HepG2 (cell line): ENCODE measurements at regions not wholly inside any gene's neighbourhood (a gene's known extent, or its start where the extent isn't known, plus 50 kb on each side); places are given as distances from the start of the nearest gene placed in this dataset.
"Not testable (repeated sequence)": the region's sequence is repeated elsewhere in the genome, so short reads cannot be mapped to it uniquely, and the experiment has no call there.

Experiments used
- ATAC-seq: fragments of 200-7000 bp; cut with Tn5 transposase; 3 replicates; pipeline ENCODE4 v1.9.1; 2020; ENCODE audit warnings: mild to moderate bottlenecking, moderate library complexity
- BruUV-seq: library from RNA; stranded (reverse); fragments of 400-500 nt; replicated peaks from 2 replicates; lab custom pipeline; 2021; lab: Mats Ljungman, UMichigan
- CTCF ChIA-PET: fragments of 300-600 bp; formaldehyde crosslinking; extraction: SDS; loops from one replicate; lab custom pipeline; 2021; ENCODE audit warnings: low total read pairs, inconsistent platforms, low intra/inter-chr PET ratio; lab: Yijun Ruan, JAX
- POLR2A ChIA-PET: fragments of 350-600 bp; sonication (Branson Sonifier 250); formaldehyde crosslinking; loops from one replicate; lab custom pipeline; 2020; ENCODE audit warnings: antibody characterized with exemption, inconsistent platforms; lab: Yijun Ruan, JAX
- DNase-seq: peaks from one replicate; pipeline ENCODE4 v3.0.0-alpha.2; 2015; ENCODE audit warnings: low spot score
- FAIRE-seq: peaks from 3 replicates; lab custom pipeline; 2011; peaks lifted over from hg19 to GRCh38; lab: Jason Lieb, UNC
- H2AFZ ChIP-seq: one replicate; pipeline ENCODE4 v1.6.1; 2011; ENCODE audit warnings: low read length, inconsistent platforms
- H3K27ac ChIP-seq: fragments of 300-600 bp; 3 replicates; pipeline ENCODE4 v1.8.0; 2011; ENCODE audit warnings: mixed run types, mild to moderate bottlenecking, mixed read lengths, low read length, inconsistent platforms; ENCODE audit not compliant: insufficient read depth; ENCODE audit errors: extremely low read length
- H3K27me3 ChIP-seq, 2 experiments: fragments of 200-600 bp in 1 of 2; 2 replicates in 1 of 2; 3 replicates in 1 of 2; pipeline versions ENCODE4 v1.6.0 to v1.8.0; 2011; ENCODE audit warnings: low read length in 2 of 2, mild to moderate bottlenecking in 2 of 2, moderate library complexity in 2 of 2, inconsistent platforms in 1 of 2; ENCODE audit not compliant: insufficient read depth in 2 of 2, control insufficient read depth in 1 of 2
- H3K36me3 ChIP-seq, 2 experiments: fragments of 200-600 bp in 1 of 2; replicated peaks in 1 of 2; 2 replicates in 1 of 2; 3 replicates in 1 of 2; pipeline versions ENCODE4 v1.5.1 to v1.8.0; 2011; ENCODE audit warnings: low read length in 2 of 2, inconsistent platforms in 1 of 2; ENCODE audit not compliant: insufficient read depth in 2 of 2, control insufficient read depth in 1 of 2
- H3K4me1 ChIP-seq: 2 replicates; pipeline ENCODE4 v1.5.1; 2012; ENCODE audit warnings: low read length, inconsistent platforms; ENCODE audit not compliant: insufficient read depth
- H3K4me2 ChIP-seq: 2 replicates; pipeline ENCODE4 v1.6.0; 2011; ENCODE audit warnings: low read depth, low read length, inconsistent platforms
- H3K4me3 ChIP-seq, 3 experiments: fragments of 200-600 bp in 1 of 3; sonication (generic), shearing (Covaris generic) in 1 of 3; replicated peaks in 1 of 3; 2 replicates each; pipeline ENCODE4 v1.5.1; 2011 to 2016; ENCODE audit warnings: low read length in 3 of 3, inconsistent platforms in 2 of 3, low read depth in 2 of 3, mild to moderate bottlenecking in 2 of 3, control low read depth in 1 of 3, mixed read lengths in 1 of 3; ENCODE audit not compliant: insufficient read depth in 1 of 3
- H3K79me2 ChIP-seq: one replicate; pipeline ENCODE4 v1.6.1; 2011; ENCODE audit warnings: low read length, inconsistent platforms; ENCODE audit not compliant: insufficient read depth
- H3K9ac ChIP-seq: 2 replicates; pipeline ENCODE4 v1.6.0; 2011; ENCODE audit warnings: mild to moderate bottlenecking, low read depth, low read length, inconsistent platforms; ENCODE audit not compliant: insufficient read depth
- H3K9me3 ChIP-seq: 2 replicates; pipeline ENCODE4 v1.5.1; 2012; ENCODE audit warnings: mild to moderate bottlenecking, low read length
- H4K20me1 ChIP-seq: 2 replicates; pipeline ENCODE4 v1.6.0; 2011; ENCODE audit warnings: inconsistent platforms, mild to moderate bottlenecking, low read length, moderate library complexity; ENCODE audit not compliant: insufficient read depth
- EP300 ChIP-seq, 3 experiments: sonication (generic) in 1 of 3; formaldehyde crosslinking in 1 of 3; IDR thresholded peaks; 2 replicates each; pipeline versions ENCODE4 v1.5.1 to v1.6.1; 2011 to 2020; ENCODE audit warnings: low read depth in 2 of 3, low read length in 2 of 3, borderline replicate concordance in 1 of 3, improper control_type of control experiment in 1 of 3, mild to moderate bottlenecking in 1 of 3, missing genetic modification reagents in 1 of 3, moderate library complexity in 1 of 3
- HES4 ChIP-seq: sonication (generic); formaldehyde crosslinking; IDR thresholded peaks from 2 replicates; pipeline ENCODE4 v1.9.0; 2021; ENCODE audit warnings: mild to moderate bottlenecking, missing genetic modification reagents, borderline replicate concordance
- HOXA5 ChIP-seq: sonication (generic); formaldehyde crosslinking; IDR thresholded peaks from 2 replicates; pipeline ENCODE4 v1.4.0; 2020; ENCODE audit warnings: missing genetic modification reagents
- NRL ChIP-seq: sonication (generic); formaldehyde crosslinking; IDR thresholded peaks from 2 replicates; pipeline ENCODE4 v1.5.0; 2020; ENCODE audit warnings: missing genetic modification reagents, mild to moderate bottlenecking, moderate library complexity, borderline replicate concordance
- STAG1 ChIP-seq: sonication (generic); formaldehyde crosslinking; IDR thresholded peaks from 2 replicates; pipeline ENCODE4 v1.4.0; 2020; ENCODE audit warnings: missing genetic modification reagents
- ZNF615 ChIP-seq: sonication (generic); formaldehyde crosslinking; IDR thresholded peaks from 2 replicates; pipeline ENCODE4 v1.5.0; 2020; ENCODE audit warnings: mild to moderate bottlenecking, missing genetic modification reagents, borderline replicate concordance
- WGBS: methylation state at CpG from one replicate; pipeline ENCODE4 v1.1.6; 2017; ENCODE audit warnings: low lambda C conversion rate; 5-methylcytosine and 5-hydroxymethylcytosine counted together
- in situ Hi-C: cut with HindIII; loops from 2 replicates; pipeline ENCODE4 v1.10.0; 2017; ENCODE audit warnings: low pct_unique_long_range_greater_than_20kb; ENCODE audit not compliant: extremely low pct_ligation_motif_present
- intact Hi-C: fragments of 100-400 bp; cut with micrococcal nuclease; formaldehyde crosslinking; loops from one replicate; pipeline ENCODE4 v1.10.0; 2022; ENCODE audit not compliant: unreplicated experiment

GRCh38 chr6:68196645-68197044 lies 438.4 kb upstream of the ADGRB3 start:
- 0% methylated on average over 2 of the region's 3 CpGs for WGBS
- intact Hi-C loops, result no loop called here
- peaks cover 19% of the 10 kb centered on the region; the same call in 1 of the 2 replicates for H3K9me3 ChIP-seq
- no peaks in the 10 kb centered on the region for H3K36me3 ChIP-seq
- H3K27ac ChIP-seq, result no peak overlapping the region
- no peak overlapping the region for H3K4me2 ChIP-seq
- ChIA-PET POLR2A (no interaction called here), CTCF (interaction anchor here (0.9 kb wide), 1 partner anchor 1271 kb away, joined by 3 read pairs; no protein-coding TSS in a partner anchor)
- no peak overlapping the region for H2AFZ ChIP-seq
- H3K9ac ChIP-seq, result no peak overlapping the region
- no peaks in the 10 kb centered on the region for H3K79me2 ChIP-seq
- FAIRE-seq (no peak), DNase-seq (peak; percentile 10), ATAC-seq (peak; percentile 52; the same call in 2 of the 3 replicates)
- no peaks in the 10 kb centered on the region for H3K27me3 ChIP-seq
- no peaks in the 10 kb centered on the region for H4K20me1 ChIP-seq
- in situ Hi-C loops, result no loop called here
- no TSS peak for BruUV-seq
- H3K4me1 ChIP-seq, result no peaks in the 10 kb centered on the region
- H3K4me3 ChIP-seq, result no peak overlapping the region
- TF ChIP-seq ZNF615 (no peak), HES4 (CRISPR knock-in tag) (no peak), NRL (CRISPR knock-in tag) (no peak), HOXA5 (CRISPR knock-in tag) (no peak), EP300 (IDR thresholded peaks at IDR 0.05; ENCODE audit: low read depth in 2 of 2, low read length in 2 of 2) (no peak), EP300 (CRISPR knock-in tag; IDR thresholded peaks at IDR 0.05; ENCODE audit: borderline replicate concordance) (no peak), STAG1 (CRISPR knock-in tag) (peak; percentile 11; the same call in 1 of the 2 replicates)

GRCh38 chr6:68195753-68196152 lies 439.3 kb upstream of the ADGRB3 start:
- H3K4me1 ChIP-seq, H3K4me3 ChIP-seq, DNase-seq, FAIRE-seq, POLR2A ChIA-PET, H3K4me2 ChIP-seq, H3K79me2 ChIP-seq, CTCF ChIA-PET, H3K9ac ChIP-seq, ATAC-seq, H3K36me3 ChIP-seq, intact Hi-C loops, H2AFZ ChIP-seq, BruUV-seq, H4K20me1 ChIP-seq, in situ Hi-C loops, H3K27me3 ChIP-seq, H3K27ac ChIP-seq: not testable (repeated sequence)
- H3K9me3 ChIP-seq, result peaks cover 19% of the 10 kb centered on the region; the same call in 1 of the 2 replicates
- WGBS, result 7% methylated on average over 2 of the region's 2 CpGs
